ENCODE measurements at regions not wholly inside any gene's neighbourhood (a gene's known extent, or its start where the extent isn't known, plus 50 kb on each side); places are given as distances from the start of the nearest gene placed in this dataset.

- Histone ChIP-seq H3K9me3 (ENCODE audit: control insufficient read depth, low read depth, low read length) (no peaks in the 10 kb centered on the region), H3T11ph (ENCODE audit: low read length) (no peak overlapping the region), H4K20me1 (ENCODE audit: control insufficient read depth, insufficient read depth, insufficient read length) (no peaks in the 10 kb centered on the region), H4K91ac (ENCODE audit: insufficient read length, low read depth, low read length) (no peak overlapping the region), H2AK5ac (ENCODE audit: insufficient read length, low read length) (no peak overlapping the region), H2BK120ac (ENCODE audit: low read depth, low read length, poor library complexity, severe bottlenecking) (no peak overlapping the region), H3K4me2 (ENCODE audit: insufficient read depth, insufficient read length, low read length) (no peak overlapping the region), H3K9ac (ENCODE audit: extremely low read depth, insufficient read length, low read length) (no peak overlapping the region), H3K18ac (ENCODE audit: insufficient read length, low read depth, low read length) (no peak overlapping the region), H2BK20ac (ENCODE audit: low read depth, low read length, poor library complexity, severe bottlenecking) (no peak overlapping the region), H2BK15ac (ENCODE audit: low read depth, low read length) (no peak overlapping the region), H3K56ac (ENCODE audit: insufficient read length, low read depth, low read length) (no peak overlapping the region), H2BK5ac (ENCODE audit: insufficient read length, low read length) (no peak overlapping the region), H3K79me1 (ENCODE audit: insufficient read depth, low read depth, low read length, poor library complexity, severe bottlenecking) (no peaks in the 10 kb centered on the region), H3K27me3 (ENCODE audit: insufficient read depth, low read length) (no peaks in the 10 kb centered on the region), H3K79me2 (ENCODE audit: insufficient read depth, low read length) (peaks cover 17% of the 10 kb centered on the region; the same call in 1 of the 2 replicates), H3K27ac (ENCODE audit: insufficient read length, low read depth, low read length) (no peak overlapping the region), H3K23me2 (ENCODE audit: insufficient read length, low read depth, low read length, poor library complexity, severe bottlenecking) (no peaks in the 10 kb centered on the region), H3K4ac (ENCODE audit: low read depth, low read length) (no peak overlapping the region), H3K4me1 (ENCODE audit: insufficient read depth, low read length) (peaks cover 11% of the 10 kb centered on the region), H3K14ac (ENCODE audit: insufficient read depth, low read length) (no peak overlapping the region), H2AFZ (ENCODE audit: low read length) (no peak overlapping the region), H4K5ac (ENCODE audit: insufficient read length, low read depth, low read length) (no peak overlapping the region), H4K8ac (replicated peaks; ENCODE audit: insufficient read length, low read depth, low read length) (no peak overlapping the region), H2BK12ac (ENCODE audit: insufficient read length, low read depth, low read length) (no peak overlapping the region), H3K23ac (ENCODE audit: insufficient read length, low read depth, low read length) (no peak overlapping the region)
- DNase-seq = peak; percentile 59
- Mint-ChIP-seq H3K27me3 (ENCODE audit: low read depth) (no peaks in the 10 kb centered on the region), H3K4me3 (no peak overlapping the region), H3K36me3 (ENCODE audit: insufficient read depth in 1 of 3, low read depth in 3 of 3) (no peaks in the 10 kb centered on the region), H3K9me3 (no peaks in the 10 kb centered on the region), H3K27ac (peak overlapping the region; percentile 9 to 94 (median 93); a peak in 5 of 7 replicates), H3K4me1 (peaks cover 52 to 58% of the 10 kb centered on the region in 2 experiments)
- no CpG with 5 or more reads among the region's 7 CpGs for WGBS (ENCODE audit: extremely low coverage, insufficient read length, low lambda C conversion rate)
- TF ChIP-seq CTCF (conservative IDR thresholded peaks at IDR 0.05) = no peak
These were observed 232.5 kb downstream of the SOX4 start for GRCh38 chr6:21826023-21826422.
